SU-DHL-6 (cell line): ENCODE measurements at regions not wholly inside any gene's neighbourhood (a gene's known extent, or its start where the extent isn't known, plus 50 kb on each side); places are given as distances from the start of the nearest gene placed in this dataset.

Source experiments
- CTCF ChIP-seq: fragments of 200-600 bp; sonication (generic); IDR thresholded peaks from one replicate; pipeline ENCODE4 v1.5.1; 2017; ENCODE audit warnings: antibody characterized with exemption, mild to moderate bottlenecking, low read length, moderate library complexity; ENCODE audit not compliant: insufficient read depth, poor library complexity, severe bottlenecking
- EZH2phosphoT487 ChIP-seq: fragments of 200-600 bp; sonication (generic), shearing (Covaris generic); conservative IDR thresholded peaks from 2 replicates; pipeline ENCODE4 v1.6.1; 2018; ENCODE audit warnings: mild to moderate bottlenecking, antibody characterized with exemption, low read length, moderate library complexity, mixed read lengths

DNA sequence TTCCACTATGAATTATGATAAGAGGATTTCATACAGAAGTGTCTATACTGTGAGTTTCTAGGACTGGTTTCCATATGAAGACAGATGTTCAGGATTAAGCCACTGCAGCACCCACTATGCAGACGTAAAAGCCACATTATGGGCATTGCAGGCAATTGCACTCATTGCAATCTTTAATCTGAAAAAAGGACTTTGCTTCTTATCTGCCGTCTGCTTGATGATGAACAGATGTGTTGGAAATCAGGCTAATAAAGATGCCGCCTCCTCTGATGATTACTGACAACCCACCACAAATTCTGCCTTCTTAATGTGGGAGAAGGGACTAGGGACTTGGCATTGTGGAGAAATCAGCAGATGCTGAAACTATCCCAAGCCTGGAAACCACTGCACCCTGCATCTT, 276.9 kb downstream of the IRF8 start:
- TF ChIP-seq CTCF (no peak), EZH2phosphoT487 (no peak)
